ENCODE measurements at regions not wholly inside any gene's neighbourhood (a gene's known extent, or its start where the extent isn't known, plus 50 kb on each side); places are given as distances from the start of the nearest gene placed in this dataset.

- DNase-seq (ENCODE audit: low spot score): no peak
Measured at GRCh38 chr9:86529496-86530275, 175.5 kb upstream of the TUT7 start.

DNA sequence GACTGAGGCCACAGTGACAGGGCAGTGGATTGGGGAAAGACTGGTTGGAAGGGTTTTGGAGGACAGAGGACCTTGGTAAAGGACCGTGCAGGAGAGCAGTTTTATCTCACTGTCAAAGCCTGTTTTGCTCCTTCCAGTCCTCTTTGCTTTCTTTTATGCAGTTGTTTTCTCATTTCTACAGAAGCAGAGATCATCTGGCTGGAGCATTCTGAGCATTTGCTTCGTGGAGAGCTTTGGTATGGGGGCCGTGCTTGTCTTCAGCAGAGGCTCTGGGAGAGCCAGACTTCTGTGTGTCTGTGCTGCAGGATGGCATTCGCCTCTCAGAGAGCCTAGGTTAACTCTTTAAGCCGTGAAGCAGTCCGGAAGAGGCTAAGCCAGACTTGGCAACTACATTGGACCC is 171.8 kb upstream of the TUT7 start:
- no peak for DNase-seq (ENCODE audit: low spot score)

- DNase-seq (ENCODE audit: low spot score): no peak
Measured at GRCh38 chr9:86525182-86525581, 171.0 kb upstream of the TUT7 start.

- peak; percentile 20 for DNase-seq (ENCODE audit: low spot score)
Measured at GRCh38 chr9:86521977-86522376, 167.8 kb upstream of the TUT7 start.

GRCh38 chr9:86521322-86521721 is 167.1 kb upstream of the TUT7 start:
- DNase-seq (ENCODE audit: low spot score): no peak

DNA sequence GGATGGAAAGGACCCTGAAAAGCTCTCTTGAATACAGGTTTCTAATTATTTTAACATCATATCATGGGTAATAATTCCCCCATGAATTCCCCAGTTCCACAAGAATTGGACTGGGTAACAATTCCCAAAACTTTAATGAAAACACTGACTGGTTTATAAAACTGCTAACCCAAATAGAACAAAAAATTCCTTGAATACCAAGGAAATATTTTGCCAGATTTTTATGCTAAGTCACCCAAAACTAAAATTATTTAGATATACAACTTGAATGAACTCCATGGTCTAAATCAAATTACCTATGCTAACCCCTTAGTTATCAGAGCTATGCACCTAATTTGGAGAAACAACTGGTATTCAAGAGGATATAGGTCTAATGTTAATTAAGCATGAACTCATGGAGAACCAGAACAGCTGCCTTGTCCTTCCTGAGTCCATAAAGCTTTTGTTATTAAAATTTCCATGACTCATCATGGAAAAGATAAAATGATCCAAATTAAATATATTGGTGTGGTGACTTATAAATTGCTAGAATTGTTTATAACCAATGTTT is 164.9 kb upstream of the TUT7 start:
- no peak for DNase-seq (ENCODE audit: low spot score)

GRCh38 chr9:86517475-86517874 is 163.3 kb upstream of the TUT7 start:
- no peak for DNase-seq (ENCODE audit: low spot score)

- no peak for DNase-seq (ENCODE audit: low spot score)
Measured at GRCh38 chr9:86516564-86516963, 162.4 kb upstream of the TUT7 start.

- DNase-seq (ENCODE audit: low spot score): no peak
Measured at GRCh38 chr9:86515221-86515620, 161.0 kb upstream of the TUT7 start.

GRCh38 chr9:86513429-86513828 is 159.2 kb upstream of the TUT7 start:
- no peak for DNase-seq (ENCODE audit: low spot score)

DNA sequence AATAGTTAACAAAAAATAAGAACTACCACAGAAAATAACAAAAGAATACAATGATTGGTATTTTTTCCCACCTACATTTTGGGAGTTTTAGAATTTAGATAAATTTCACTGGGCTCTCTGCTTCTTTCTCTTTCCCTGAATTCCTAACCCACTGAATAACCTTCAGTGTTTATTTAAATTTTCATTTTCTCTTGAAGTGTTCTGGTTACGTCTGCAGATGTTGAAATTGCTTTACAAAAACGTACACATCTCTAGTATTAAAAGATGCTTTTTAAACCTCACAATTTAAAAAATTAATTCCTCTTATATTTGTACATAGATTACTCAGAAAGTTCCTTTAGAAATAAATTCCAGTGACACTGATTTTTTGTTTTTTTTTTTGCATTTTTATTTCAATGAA is 158.7 kb upstream of the TUT7 start:
- DNase-seq (ENCODE audit: low spot score): no peak

DNA sequence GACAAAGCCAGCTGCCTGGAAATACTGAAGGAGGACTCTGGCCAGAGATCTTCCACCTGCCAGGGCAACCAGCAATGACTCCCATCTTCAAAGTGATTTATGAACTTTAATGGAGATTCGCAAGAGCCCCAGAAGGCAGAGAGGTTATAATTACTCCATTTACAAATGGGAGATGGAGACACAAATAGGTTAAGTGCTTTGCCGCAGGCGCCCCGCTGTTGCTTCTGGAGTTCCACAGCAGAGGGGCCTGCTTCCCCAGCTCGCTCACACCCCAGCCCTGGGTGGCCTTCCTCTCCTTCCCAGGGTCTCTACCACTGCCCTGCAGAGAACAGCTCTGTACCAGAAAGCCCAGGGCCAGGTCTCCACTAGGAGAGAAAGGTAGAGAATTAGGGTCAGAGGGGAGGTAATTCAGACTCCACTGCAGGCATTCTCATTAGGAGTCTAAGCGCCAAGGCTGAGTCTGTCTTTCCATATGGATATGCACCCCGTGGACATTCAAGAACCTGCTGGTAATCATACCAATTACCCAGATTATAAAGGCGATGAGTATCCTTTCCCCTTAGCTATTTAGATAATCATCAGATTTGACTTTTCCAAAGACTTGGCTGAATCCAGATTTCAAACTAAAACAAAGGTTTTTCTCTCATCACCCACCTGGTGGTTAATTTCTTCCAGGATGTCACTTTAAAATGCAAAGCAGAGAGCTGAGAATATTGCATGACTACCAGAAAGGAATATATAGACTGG is 157.6 kb upstream of the TUT7 start:
- no peak for DNase-seq (ENCODE audit: low spot score)

GRCh38 chr9:86508208-86508903 is 154.1 kb upstream of the TUT7 start:
- no peak for DNase-seq (ENCODE audit: low spot score)

DNA sequence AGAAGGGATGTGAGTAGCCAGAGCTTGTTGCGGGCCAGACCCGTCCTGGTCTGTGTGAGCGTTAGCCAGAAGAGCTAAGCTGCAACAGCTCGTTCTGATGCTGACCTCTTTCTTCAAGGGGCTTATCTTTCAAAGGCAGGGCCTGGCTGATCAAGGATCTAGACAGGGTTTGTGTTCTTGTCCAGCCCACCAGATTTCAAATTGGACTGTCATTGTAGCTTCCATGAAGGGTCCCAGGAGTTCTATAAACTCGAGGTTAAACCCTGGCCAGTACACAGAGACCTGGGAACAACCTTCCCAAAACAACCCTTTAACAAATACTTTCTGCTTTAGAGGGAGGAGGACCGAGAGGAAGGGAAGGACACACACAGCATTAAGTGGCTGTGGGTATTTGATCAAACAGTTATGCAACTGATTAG is 153.0 kb upstream of the TUT7 start:
- no peak for DNase-seq (ENCODE audit: low spot score)

DNA sequence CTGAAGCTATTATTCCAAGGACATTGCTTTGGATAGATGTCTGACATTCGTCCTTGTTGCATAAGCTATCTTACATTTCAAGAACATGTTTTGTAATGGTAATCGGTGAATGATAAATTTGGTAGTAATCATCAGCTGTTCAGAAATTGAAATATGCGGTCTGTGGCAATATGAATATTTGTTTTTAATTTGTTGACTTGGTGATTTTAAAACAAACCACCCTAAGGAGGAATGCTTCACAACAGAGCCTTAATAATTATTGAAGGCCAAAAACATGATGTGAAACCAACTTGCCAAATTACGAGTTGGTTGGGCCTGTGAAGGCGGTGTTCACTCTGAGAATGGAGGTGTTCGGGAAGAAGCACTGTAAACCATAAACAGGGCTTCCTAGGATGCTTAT is 149.7 kb upstream of the TUT7 start:
- DNase-seq (ENCODE audit: low spot score): no peak

DNA sequence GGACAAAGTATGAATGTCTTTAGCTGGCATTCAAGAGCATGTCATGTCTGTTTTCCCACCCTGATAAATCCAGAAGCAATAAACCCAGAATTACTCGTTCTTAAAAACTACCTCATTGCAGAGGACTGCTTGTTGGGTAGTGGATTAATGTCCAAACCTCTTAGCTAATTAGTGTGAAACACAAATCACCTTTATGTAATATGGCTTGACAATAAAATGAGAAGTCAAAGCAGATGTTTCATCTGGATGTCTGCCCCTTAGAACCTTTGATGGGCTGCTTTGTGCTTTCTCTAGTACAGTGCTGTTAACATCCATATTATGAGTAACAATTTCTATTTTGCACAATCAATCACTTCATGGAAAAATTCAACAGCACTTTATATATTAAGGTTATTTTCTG is 149.1 kb upstream of the TUT7 start:
- no peak for DNase-seq (ENCODE audit: low spot score)

DNA sequence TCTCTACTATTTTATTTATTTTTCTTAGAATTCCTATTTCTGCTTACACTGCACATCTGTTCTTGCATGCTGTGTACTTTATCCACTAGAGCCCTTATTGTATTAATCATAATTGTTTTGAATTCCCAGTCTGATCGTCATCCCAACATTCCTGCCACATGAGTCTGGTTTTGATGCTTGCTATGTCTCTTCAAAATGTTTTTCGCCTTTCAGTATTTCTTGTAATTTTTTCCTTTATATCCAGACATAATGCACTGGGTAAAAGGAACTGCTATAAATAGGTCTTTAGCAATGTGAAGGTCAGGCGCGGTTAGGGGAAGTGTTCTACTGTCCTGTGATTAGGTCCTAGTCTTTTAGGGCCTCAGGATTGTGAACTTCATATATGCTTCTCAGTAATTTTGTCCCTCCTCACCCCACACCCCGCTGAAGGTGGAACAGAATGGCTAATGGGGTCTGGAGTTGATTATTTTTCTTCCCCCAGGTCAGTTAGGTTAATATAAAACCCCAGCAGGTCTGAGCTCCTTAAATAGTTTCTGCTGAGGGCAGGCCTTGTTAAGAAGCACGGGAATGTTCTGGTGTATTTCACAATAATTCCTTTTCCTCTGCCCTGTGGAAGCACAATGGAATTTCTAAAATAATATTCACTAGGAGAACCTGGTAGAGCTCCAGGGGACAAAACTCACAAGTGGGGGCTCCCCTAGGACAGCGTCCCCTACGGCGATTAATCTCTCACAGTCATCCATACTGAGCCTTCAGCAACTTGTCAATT is 146.6 kb upstream of the TUT7 start:
- DNase-seq (ENCODE audit: low spot score): peak; percentile 14

DNA sequence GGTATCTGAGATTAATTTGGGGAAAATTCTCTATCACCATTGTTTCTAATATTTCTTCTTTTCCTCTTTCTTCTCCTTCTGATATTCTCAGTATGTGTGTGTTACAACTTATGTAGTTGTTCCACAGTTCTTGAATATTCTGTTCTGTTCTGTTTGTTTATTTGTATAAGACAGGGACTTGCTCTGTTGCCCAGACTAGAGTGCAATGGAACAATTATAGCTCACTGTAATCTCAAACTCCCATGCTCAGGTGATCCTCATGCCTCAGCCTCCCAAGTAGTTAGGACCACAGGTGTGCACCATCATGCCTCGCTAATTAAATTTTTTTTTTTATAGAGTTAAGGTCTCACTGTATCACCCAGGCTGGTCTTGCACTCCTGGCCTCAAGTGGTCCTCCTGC is 145.8 kb upstream of the TUT7 start:
- DNase-seq (ENCODE audit: low spot score): no peak

DNA sequence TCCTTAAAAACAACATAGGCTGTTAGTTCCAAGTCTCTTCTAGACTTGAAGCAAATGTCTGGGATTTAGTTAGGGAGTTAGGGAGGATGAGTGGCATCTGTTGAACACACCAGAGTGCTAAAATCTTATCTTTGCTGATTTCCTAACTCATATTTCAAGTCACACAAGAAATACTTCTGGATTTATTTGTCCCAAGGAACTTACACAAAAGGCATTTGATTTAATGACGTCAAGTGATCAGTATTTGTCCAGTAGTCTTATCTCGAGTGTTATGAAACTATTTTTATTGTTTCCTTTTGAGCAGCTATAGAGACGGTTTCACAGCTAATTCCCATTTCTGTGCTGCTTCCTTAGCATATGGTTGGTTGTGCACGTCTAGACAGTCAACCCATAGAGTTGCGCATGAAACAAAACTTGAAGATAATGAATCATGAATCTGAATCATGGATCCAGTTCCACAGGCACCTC is 140.5 kb upstream of the TUT7 start:
- no peak for DNase-seq (ENCODE audit: low spot score)

- DNase-seq (ENCODE audit: low spot score): no peak
Measured at GRCh38 chr9:86491468-86492266, 137.5 kb upstream of the TUT7 start.

- DNase-seq (ENCODE audit: low spot score): no peak
Measured at GRCh38 chr9:86488794-86489193, 134.6 kb upstream of the TUT7 start.
